Peyer's patch (tissue), 4 donors: ENCODE measurements at regions not wholly inside any gene's neighbourhood (a gene's known extent, or its start where the extent isn't known, plus 50 kb on each side); places are given as distances from the start of the nearest gene placed in this dataset.
"Not testable (repeated sequence)": the region's sequence is repeated elsewhere in the genome, so short reads cannot be mapped to it uniquely, and the experiment has no call there.

ENCODE experiments used
- CTCF ChIP-seq, 6 experiments: fragments of 450-650 bp in 4 of 6; fragments of 200-600 bp in 2 of 6; sonication (generic) in 1 of 6; IDR thresholded peaks; one replicate each; pipeline ENCODE4 v1.5.1; 2017 to 2019; ENCODE audit warnings: antibody characterized with exemption in 6 of 6, mild to moderate bottlenecking in 3 of 6, moderate library complexity in 1 of 6
- POLR2A ChIP-seq, 2 donors: fragments of 450-650 bp; IDR thresholded peaks; one replicate each; pipeline ENCODE4 v1.5.1; 2017; ENCODE audit warnings: antibody characterized with exemption in 2 of 2, mild to moderate bottlenecking in 2 of 2, moderate library complexity in 2 of 2

GRCh38 chr4:104662269-104662668 lies 167.6 kb upstream of the CXXC4 start:
- TF ChIP-seq CTCF, POLR2A (IDR thresholded peaks at IDR 0.05): not testable (repeated sequence)
